HG03565 (cell line): ENCODE measurements at regions not wholly inside any gene's neighbourhood (a gene's known extent, or its start where the extent isn't known, plus 50 kb on each side); places are given as distances from the start of the nearest gene placed in this dataset.

Source experiments
- ATAC-seq: cut with Tn5 transposase; IDR thresholded peaks from one replicate; pipeline ENCODE4 v1.9.1; 2021; ENCODE audit warnings: mild to moderate bottlenecking, moderate library complexity; ENCODE audit not compliant: unreplicated experiment

GRCh38 chr2:133717497-133717896 lies 149.2 kb upstream of the NCKAP5 start:
- no peak for ATAC-seq

- ATAC-seq = no peak
Measured at GRCh38 chr2:133718688-133719201, 150.5 kb upstream of the NCKAP5 start.

- no peak for ATAC-seq
Measured at GRCh38 chr2:133720429-133720828, 152.2 kb upstream of the NCKAP5 start.

DNA sequence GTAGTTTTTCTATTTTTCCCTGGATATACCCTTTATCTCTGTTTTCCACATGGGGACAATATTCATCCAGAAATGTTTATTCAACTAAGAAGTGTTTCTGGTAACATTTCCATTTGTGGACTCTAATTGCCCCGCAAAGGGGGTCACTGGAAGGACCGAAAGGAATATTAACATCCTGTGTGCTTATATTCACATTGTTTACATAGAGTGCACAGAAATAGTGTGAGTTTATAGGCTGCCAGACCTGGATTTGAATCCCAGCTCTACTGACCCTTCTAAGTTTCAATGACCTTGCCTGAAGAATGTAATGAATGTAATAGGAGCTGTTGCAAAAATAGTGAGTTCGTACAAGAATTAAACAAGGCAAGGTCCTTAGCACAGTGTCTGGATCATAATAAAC lies 152.9 kb upstream of the NCKAP5 start:
- ATAC-seq = no peak

- ATAC-seq = no peak
Measured at GRCh38 chr2:133723133-133723532, 154.9 kb upstream of the NCKAP5 start.

- no peak for ATAC-seq
Measured at GRCh38 chr2:133726973-133727372, 158.7 kb upstream of the NCKAP5 start.

GRCh38 chr2:133732059-133732458 lies 163.8 kb upstream of the NCKAP5 start:
- ATAC-seq = no peak

GRCh38 chr2:133732982-133733900 lies 165.0 kb upstream of the NCKAP5 start:
- no peak for ATAC-seq

- no peak for ATAC-seq
Measured at GRCh38 chr2:133733901-133734255, 165.6 kb upstream of the NCKAP5 start.

GRCh38 chr2:133734716-133735495 lies 166.6 kb upstream of the NCKAP5 start:
- no peak for ATAC-seq

- ATAC-seq = no peak
Measured at GRCh38 chr2:133736674-133737073, 168.4 kb upstream of the NCKAP5 start.

DNA sequence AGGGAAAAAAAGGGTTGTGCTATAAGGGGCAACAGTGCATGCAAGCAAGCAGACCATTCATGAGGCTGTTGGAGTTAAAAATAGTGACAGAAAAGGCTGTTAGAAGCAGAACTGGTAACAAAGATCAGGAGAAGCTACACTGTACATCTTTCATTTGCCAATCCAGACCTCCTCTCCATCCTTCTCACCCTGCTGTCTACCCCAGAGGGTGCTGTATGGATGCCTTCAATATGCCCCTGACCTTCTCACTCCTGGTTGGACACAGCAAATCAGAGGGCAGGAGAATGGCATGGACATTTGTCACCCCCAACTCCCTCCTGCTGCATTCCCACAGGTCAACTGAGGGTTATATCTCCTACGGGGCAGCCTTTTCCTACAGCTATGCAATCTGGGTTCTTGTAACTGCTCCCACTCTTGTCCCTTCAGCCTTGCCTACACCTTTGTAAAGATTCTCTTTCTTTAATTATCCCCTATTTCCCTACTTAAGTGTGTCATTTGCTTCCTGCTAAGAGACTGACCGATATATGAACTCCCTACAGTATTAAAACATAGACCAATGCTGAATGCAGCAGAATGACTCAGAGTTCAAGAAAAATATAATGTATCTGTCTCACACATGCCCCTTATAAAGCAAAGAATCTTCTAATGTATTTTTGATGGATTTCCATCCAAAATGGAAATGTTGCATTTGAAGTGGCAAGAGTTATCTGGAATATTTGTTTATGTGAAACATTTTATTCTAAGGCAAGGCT lies 169.2 kb upstream of the NCKAP5 start:
- no peak for ATAC-seq

DNA sequence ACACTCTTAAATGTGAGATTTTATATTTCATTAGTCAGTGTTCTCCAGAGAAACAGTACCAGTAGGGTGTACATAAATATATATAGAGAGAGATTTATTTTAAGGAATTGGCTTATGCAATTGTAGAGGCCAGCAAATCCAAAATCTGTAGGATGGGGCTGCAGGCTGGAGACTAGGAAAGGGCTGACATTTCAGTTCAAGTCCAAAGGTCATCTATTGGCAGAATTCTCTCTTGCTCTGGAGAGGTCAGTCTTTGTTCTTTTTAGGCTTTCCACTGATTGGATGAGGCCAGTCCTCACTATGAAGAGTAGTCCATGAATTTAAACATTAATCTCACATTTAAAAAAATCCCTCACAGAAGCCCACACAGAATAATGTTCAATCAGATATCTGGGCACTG lies 170.8 kb upstream of the NCKAP5 start:
- no peak for ATAC-seq

DNA sequence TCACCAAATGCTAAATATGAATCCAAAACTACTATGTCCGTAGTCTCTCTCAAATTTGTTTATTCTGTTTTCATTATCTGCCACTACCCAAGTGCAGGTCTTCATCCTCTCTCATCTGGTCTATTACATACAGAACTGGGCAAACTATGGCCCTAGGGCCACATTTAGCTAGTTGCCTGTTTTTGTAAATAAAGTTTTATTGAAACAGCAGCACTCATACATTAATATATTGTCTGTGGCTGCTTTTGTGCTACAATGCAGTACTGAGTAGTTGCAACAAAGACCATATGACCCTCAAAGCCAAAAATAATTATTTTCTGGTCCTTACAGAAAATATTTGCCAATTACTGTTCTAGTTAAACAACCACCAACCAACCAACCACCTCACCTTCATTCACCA lies 172.2 kb upstream of the NCKAP5 start:
- no peak for ATAC-seq

- ATAC-seq = no peak
Measured at GRCh38 chr2:133748007-133748700, 179.9 kb upstream of the NCKAP5 start.

DNA sequence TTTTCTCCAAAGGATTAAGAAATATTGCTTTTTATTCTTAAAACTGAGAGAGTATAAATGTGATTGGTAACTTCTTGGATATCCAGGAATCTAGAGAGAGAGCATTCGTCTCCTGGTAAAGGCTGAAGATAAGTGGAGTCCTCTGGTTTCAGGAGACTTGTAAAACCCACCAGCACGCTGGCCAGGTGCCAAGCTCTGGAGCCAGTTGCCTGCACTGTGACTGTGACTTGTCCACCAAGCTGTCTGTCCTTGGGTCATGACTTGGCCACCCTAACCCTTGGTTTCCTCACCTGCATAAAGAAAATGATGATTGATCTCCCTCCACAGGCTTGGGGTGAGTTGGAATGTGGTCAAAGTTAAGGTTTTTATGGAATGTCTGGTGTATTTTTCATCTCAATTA lies 185.4 kb upstream of the NCKAP5 start:
- no peak for ATAC-seq

DNA sequence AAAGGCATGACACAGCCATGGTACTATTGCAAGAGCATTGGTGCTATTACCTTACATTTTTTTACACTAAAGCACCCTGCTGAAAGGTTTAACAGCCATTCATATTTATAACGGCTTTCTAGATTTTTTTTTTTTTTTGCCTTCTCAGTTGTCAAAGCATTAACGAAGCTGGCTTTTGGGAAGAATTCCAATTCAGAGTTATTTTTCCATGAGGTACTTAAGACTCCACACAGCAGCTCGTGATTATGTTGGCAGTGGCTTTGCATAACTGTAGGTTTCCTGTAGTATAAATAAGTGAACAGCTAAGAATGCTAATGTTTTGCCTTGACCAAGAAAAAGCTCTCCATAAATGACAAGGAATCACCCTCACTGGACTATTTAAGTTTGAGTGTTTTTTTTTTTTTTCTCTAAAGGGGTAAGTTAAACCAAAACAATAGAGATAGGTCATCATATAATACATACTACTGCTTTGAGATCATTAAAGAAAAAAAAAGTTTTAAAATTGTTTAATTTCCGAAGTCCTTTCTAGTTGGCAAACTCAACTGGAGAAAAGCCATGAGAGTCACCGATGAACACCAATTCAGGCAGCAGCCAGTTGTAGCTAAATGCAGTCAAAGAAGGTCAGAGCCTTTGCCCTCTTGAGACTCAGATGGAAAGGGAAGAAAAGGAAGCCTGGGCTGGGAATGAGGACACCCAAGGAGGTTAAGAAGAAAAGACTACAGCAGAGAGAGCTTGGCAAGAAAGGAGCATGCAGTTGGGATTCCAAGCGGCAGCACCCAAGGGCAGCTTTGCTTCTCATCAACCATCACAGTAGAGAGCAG lies 187.4 kb upstream of the NCKAP5 start:
- no peak for ATAC-seq

DNA sequence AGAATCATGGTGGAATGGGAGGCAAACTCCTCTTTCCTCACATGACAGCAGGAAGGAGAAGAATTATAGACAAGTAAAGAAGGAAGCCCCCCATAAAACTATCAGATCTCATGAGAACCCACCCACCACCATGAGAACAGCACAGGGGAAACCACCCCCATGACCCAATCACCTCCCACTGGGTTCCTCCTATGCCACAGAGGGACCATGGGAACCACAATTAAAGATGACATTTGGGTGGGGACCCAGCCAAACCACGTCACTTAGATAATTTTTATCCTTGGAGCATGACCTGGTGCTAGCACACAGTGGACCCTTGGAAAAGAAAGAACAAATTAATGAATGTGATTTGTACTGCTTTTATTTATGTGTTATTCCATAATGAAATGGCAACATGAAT lies 188.6 kb upstream of the NCKAP5 start:
- ATAC-seq = no peak

- ATAC-seq = no peak
Measured at GRCh38 chr2:133760376-133760775, 192.1 kb upstream of the NCKAP5 start.

GRCh38 chr2:133765658-133766057 lies 197.4 kb upstream of the NCKAP5 start:
- no peak for ATAC-seq
